ENCODE measurements at regions not wholly inside any gene's neighbourhood (a gene's known extent, or its start where the extent isn't known, plus 50 kb on each side); places are given as distances from the start of the nearest gene placed in this dataset.

DNA sequence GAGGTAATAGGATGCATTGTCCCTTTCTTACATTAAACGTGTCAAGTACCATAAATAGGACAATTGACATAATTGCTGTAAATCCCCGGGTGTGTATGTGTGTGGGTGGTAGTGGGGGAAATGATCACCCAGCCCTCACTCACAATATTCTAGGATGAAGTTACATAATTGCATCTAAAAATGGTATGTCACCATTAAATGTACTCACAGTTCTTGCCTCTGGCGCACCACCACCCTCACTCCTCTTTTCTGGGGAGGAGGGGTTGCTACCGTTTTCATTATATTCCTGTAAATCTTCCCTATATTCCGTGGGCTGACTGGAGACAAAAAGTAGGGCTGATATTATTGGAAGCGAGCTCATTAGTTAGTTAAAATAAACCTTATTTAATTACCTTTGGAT is 563.8 kb downstream of the TLR4 start:
- no peaks in the 10 kb centered on the region for H3K27me3 Mint-ChIP-seq
- DNase-seq (no peak), ATAC-seq (replicated peaks in 1 of 4) (no peak)
- POLR2A ChIA-PET: no interaction called here
- H3K4me1 ChIP-seq (ENCODE audit: control insufficient read depth in 1 of 2, extremely low read depth in 1 of 2, insufficient read depth in 2 of 2, low read length in 2 of 2): no peaks in the 10 kb centered on the region
- no CpG with 5 or more reads among the region's 6 CpGs for WGBS (ENCODE audit: insufficient coverage)
- no peak overlapping the region for H3K4me3 ChIP-seq (ENCODE audit: control insufficient read depth in 1 of 2, extremely low read depth in 1 of 2, low read length in 1 of 2)
- no peaks in the 10 kb centered on the region for H3K4me1 Mint-ChIP-seq
- no peaks in the 10 kb centered on the region for H3K27me3 ChIP-seq (replicated peaks in 1 of 2; ENCODE audit: control insufficient read depth in 2 of 2, extremely low read depth in 1 of 2, insufficient read depth in 2 of 2, low read length in 1 of 2)
- H3K9me3 Mint-ChIP-seq: peaks cover 0 to 11% (median 8%) of the 10 kb centered on the region in 3 donors
- H3K27ac Mint-ChIP-seq: no peak overlapping the region
- H3K27ac ChIP-seq (ENCODE audit: low read length): no peak overlapping the region
- H3K36me3 ChIP-seq (ENCODE audit: control insufficient read depth in 2 of 2, extremely low read depth in 1 of 2, insufficient read depth in 1 of 2, low read length in 1 of 2): no peaks in the 10 kb centered on the region
- no peaks in the 10 kb centered on the region for H3K9me3 ChIP-seq
- H3K36me3 Mint-ChIP-seq: no peaks in the 10 kb centered on the region
- CTCF ChIA-PET: no interaction called here
- H3K4me3 Mint-ChIP-seq: no peak overlapping the region

DNA sequence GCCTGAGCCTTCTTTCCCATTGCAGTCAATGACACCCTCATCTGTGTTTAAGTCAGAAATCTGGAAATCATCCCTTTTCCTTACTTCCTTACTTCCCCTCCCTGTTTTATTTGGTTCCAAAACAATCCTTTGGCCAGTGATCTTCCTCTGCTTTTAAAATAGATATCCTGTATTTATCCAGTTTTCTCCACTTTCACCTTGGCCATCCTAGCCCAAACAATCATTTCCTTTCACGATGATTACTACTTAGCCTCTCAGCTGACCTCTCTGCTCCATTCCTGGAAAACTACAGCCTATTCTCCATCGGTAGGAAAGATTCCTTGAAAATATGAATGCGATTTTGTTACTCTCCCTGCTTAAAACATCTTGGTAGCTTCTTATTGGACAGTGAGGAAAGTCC is 565.4 kb downstream of the TLR4 start:
- H3K4me3 Mint-ChIP-seq: no peak overlapping the region
- WGBS (ENCODE audit: insufficient coverage): 20% methylated on average over 1 of the region's 3 CpGs
- POLR2A ChIA-PET: no interaction called here

DNA sequence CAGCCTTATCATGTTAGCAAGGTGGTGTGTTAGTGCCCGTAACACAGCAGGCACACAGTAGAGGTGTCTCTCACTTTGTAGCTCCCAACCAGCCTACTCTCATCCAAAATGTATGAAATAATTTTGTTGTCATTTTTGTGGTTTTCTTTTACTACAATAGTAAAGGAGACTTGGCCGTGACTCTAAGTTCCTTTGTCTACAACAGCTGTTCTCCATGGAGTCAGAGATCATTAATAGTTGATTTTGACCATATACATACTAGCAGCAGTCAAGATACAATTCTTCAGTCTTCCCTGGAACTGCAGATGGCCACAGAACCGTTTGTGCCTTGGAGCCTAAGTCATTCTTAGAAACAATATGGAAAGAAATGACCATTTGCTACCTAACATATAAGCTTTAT is 567.1 kb downstream of the TLR4 start:
- H3K27me3 Mint-ChIP-seq: no peaks in the 10 kb centered on the region
- WGBS (ENCODE audit: insufficient coverage): no CpG with 5 or more reads among the region's 3 CpGs
- POLR2A ChIA-PET: no interaction called here
- H3K4me3 ChIP-seq (ENCODE audit: control insufficient read depth in 1 of 2, extremely low read depth in 1 of 2, low read length in 1 of 2): no peak overlapping the region
- ATAC-seq (replicated peaks in 1 of 4) (no peak), DNase-seq (no peak)
- no peaks in the 10 kb centered on the region for H3K4me1 Mint-ChIP-seq
- H3K9me3 ChIP-seq: no peaks in the 10 kb centered on the region
- no peaks in the 10 kb centered on the region for H3K36me3 ChIP-seq (ENCODE audit: control insufficient read depth in 2 of 2, extremely low read depth in 1 of 2, insufficient read depth in 1 of 2, low read length in 1 of 2)
- CTCF ChIA-PET: no interaction called here
- H3K9me3 Mint-ChIP-seq: peaks cover 3 to 11% (median 9%) of the 10 kb centered on the region in 3 donors
- no peaks in the 10 kb centered on the region for H3K4me1 ChIP-seq (ENCODE audit: control insufficient read depth in 1 of 2, extremely low read depth in 1 of 2, insufficient read depth in 2 of 2, low read length in 2 of 2)
- H3K27ac Mint-ChIP-seq: no peak overlapping the region
- H3K36me3 Mint-ChIP-seq: no peaks in the 10 kb centered on the region
- no peak overlapping the region for H3K27ac ChIP-seq (ENCODE audit: low read length)
- no peaks in the 10 kb centered on the region for H3K27me3 ChIP-seq (replicated peaks in 1 of 2; ENCODE audit: control insufficient read depth in 2 of 2, extremely low read depth in 1 of 2, insufficient read depth in 2 of 2, low read length in 1 of 2)
- H3K4me3 Mint-ChIP-seq: no peak overlapping the region

More for the DNA sequence above, 565.4 kb downstream of the TLR4 start:
- H3K27ac ChIP-seq (ENCODE audit: low read length): no peak overlapping the region
- no peaks in the 10 kb centered on the region for H3K4me1 ChIP-seq (ENCODE audit: control insufficient read depth in 1 of 2, extremely low read depth in 1 of 2, insufficient read depth in 2 of 2, low read length in 2 of 2)
- H3K9me3 ChIP-seq: no peaks in the 10 kb centered on the region
- H3K4me1 Mint-ChIP-seq: no peaks in the 10 kb centered on the region
- H3K27me3 ChIP-seq (replicated peaks in 1 of 2; ENCODE audit: control insufficient read depth in 2 of 2, extremely low read depth in 1 of 2, insufficient read depth in 2 of 2, low read length in 1 of 2): no peaks in the 10 kb centered on the region
- H3K27me3 Mint-ChIP-seq: no peaks in the 10 kb centered on the region
- CTCF ChIA-PET: no interaction called here
- H3K9me3 Mint-ChIP-seq: peaks cover 3 to 11% (median 8%) of the 10 kb centered on the region in 3 donors
- no peak overlapping the region for H3K27ac Mint-ChIP-seq
- H3K4me3 ChIP-seq (ENCODE audit: control insufficient read depth in 1 of 2, extremely low read depth in 1 of 2, low read length in 1 of 2): no peak overlapping the region
- no peak for DNase-seq
- ATAC-seq (replicated peaks in 1 of 4): no peak
- no peaks in the 10 kb centered on the region for H3K36me3 Mint-ChIP-seq
- H3K36me3 ChIP-seq (ENCODE audit: control insufficient read depth in 2 of 2, extremely low read depth in 1 of 2, insufficient read depth in 1 of 2, low read length in 1 of 2): no peaks in the 10 kb centered on the region

DNA sequence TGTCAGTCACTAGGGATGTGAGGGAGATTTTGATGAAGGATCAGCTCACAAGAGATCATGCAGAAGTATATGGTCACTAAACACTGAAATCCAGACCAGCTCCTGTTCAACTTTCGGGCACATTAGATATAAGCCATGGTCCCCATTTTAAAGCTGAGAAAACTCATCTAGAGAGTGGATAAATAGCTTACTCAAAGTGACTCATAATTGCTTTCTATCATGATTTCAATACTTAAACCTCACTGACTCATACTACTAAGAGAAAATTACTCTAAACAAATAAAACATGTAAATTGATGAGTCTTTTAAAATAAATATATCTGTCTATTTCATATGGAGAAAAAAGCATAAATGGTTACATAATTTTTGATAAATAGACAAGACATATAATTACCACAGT is 567.7 kb downstream of the TLR4 start:
- POLR2A ChIA-PET: no interaction called here
- H3K27ac ChIP-seq (ENCODE audit: low read length): no peak overlapping the region
- no peaks in the 10 kb centered on the region for H3K9me3 ChIP-seq
- H3K27me3 Mint-ChIP-seq: no peaks in the 10 kb centered on the region
- H3K36me3 ChIP-seq (ENCODE audit: control insufficient read depth in 2 of 2, extremely low read depth in 1 of 2, insufficient read depth in 1 of 2, low read length in 1 of 2): no peaks in the 10 kb centered on the region
- ATAC-seq (replicated peaks in 1 of 4) (no peak), DNase-seq (no peak)
- no peak overlapping the region for H3K4me3 ChIP-seq (ENCODE audit: control insufficient read depth in 1 of 2, extremely low read depth in 1 of 2, low read length in 1 of 2)
- peaks cover 3 to 12% (median 11%) of the 10 kb centered on the region in 3 donors for H3K9me3 Mint-ChIP-seq
- no CpG with 5 or more reads among the region's 1 CpG for WGBS (ENCODE audit: insufficient coverage)
- no peaks in the 10 kb centered on the region for H3K4me1 ChIP-seq (ENCODE audit: control insufficient read depth in 1 of 2, extremely low read depth in 1 of 2, insufficient read depth in 2 of 2, low read length in 2 of 2)
- CTCF ChIA-PET: no interaction called here
- H3K36me3 Mint-ChIP-seq: no peaks in the 10 kb centered on the region
- H3K4me1 Mint-ChIP-seq: no peaks in the 10 kb centered on the region
- no peaks in the 10 kb centered on the region for H3K27me3 ChIP-seq (replicated peaks in 1 of 2; ENCODE audit: control insufficient read depth in 2 of 2, extremely low read depth in 1 of 2, insufficient read depth in 2 of 2, low read length in 1 of 2)
- no peak overlapping the region for H3K4me3 Mint-ChIP-seq
- no peak overlapping the region for H3K27ac Mint-ChIP-seq

DNA sequence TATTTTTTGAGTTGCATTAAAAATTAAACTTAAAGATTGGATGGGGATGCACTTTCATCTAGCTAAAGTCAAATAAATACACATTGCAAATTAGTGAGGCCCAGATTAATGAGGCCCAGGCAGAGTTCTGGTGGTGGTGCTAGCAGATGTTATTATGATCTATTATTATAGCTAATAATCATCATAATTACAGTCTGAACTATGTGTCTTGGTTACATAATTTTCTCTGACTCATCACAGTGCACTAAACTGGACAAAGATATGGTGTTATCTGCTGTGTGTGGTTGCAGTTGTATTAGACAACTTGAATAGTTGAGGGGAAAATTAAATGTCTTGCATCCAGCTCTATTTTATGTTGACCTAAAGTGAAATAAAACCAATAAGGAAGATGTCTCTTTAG is 568.8 kb downstream of the TLR4 start:
- H3K9me3 ChIP-seq: no peaks in the 10 kb centered on the region
- H3K4me3 ChIP-seq (ENCODE audit: control insufficient read depth in 1 of 2, extremely low read depth in 1 of 2, low read length in 1 of 2): no peak overlapping the region
- H3K36me3 Mint-ChIP-seq: no peaks in the 10 kb centered on the region
- H3K36me3 ChIP-seq (ENCODE audit: control insufficient read depth in 2 of 2, extremely low read depth in 1 of 2, insufficient read depth in 1 of 2, low read length in 1 of 2): no peaks in the 10 kb centered on the region
- peaks cover 0 to 4% of the 10 kb centered on the region in 2 donors for H3K27me3 Mint-ChIP-seq
- H3K4me1 ChIP-seq (ENCODE audit: control insufficient read depth in 1 of 2, extremely low read depth in 1 of 2, insufficient read depth in 2 of 2, low read length in 2 of 2): no peaks in the 10 kb centered on the region
- H3K27me3 ChIP-seq (replicated peaks in 1 of 2; ENCODE audit: control insufficient read depth in 2 of 2, extremely low read depth in 1 of 2, insufficient read depth in 2 of 2, low read length in 1 of 2): no peaks in the 10 kb centered on the region
- H3K4me1 Mint-ChIP-seq: no peaks in the 10 kb centered on the region
- H3K9me3 Mint-ChIP-seq: peaks cover 3 to 16% (median 11%) of the 10 kb centered on the region in 3 donors
- CTCF ChIA-PET: no interaction called here
- ATAC-seq (replicated peaks in 1 of 4) (no peak), DNase-seq (no peak)
- no peak overlapping the region for H3K27ac Mint-ChIP-seq
- no peak overlapping the region for H3K27ac ChIP-seq (ENCODE audit: low read length)
- no peak overlapping the region for H3K4me3 Mint-ChIP-seq
- POLR2A ChIA-PET: no interaction called here

DNA sequence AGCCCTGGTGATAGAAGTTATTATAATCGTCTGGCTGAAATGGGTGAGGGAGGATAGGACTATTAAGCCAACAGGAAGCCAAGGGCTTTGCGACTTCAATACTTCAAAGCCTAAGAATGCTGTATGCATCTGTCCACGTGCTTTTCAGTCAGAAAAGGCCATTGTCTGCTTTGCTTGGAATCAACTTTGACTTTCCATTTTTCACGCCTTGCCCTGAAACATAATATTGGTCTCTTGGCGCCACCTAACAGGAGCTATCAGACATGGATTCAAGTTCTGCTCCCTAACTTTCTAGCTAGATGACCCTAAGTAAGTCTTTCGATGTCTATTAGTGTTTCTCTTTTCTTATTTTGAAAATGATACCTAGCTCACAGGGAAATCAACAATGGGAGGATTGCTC is 572.6 kb downstream of the TLR4 start:
- no peaks in the 10 kb centered on the region for H3K9me3 ChIP-seq
- H3K27ac Mint-ChIP-seq: no peak overlapping the region

DNA sequence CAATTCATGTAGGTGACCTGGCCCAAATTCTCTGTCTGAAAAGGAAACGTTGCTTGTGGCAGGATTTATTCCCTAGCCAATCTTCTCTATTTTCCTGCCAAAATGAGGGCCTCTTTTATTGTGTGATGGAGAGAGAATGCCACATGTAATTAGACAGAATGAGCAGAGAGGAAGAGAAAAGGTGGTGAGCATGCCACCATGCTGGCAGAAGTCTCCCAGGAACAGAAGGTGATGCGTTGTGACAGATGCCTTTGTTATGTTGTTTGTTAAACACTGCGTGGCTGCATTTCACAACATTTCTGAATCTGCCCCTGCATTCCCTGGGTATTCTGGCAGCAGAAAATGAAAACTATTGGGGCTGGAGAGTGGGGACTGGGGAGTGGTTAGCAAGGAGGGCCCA is 577.6 kb downstream of the TLR4 start:
- H3K9me3 Mint-ChIP-seq: peaks cover 0 to 9% (median 0%) of the 10 kb centered on the region in 3 donors
- WGBS (ENCODE audit: insufficient coverage): 43% methylated on average over 2 of the region's 3 CpGs
- no peak overlapping the region for H3K27ac ChIP-seq (ENCODE audit: low read length)
- no peaks in the 10 kb centered on the region for H3K4me1 Mint-ChIP-seq
- H3K27me3 ChIP-seq (replicated peaks in 1 of 2; ENCODE audit: control insufficient read depth in 2 of 2, extremely low read depth in 1 of 2, insufficient read depth in 2 of 2, low read length in 1 of 2): no peaks in the 10 kb centered on the region
- no peak overlapping the region for H3K4me3 Mint-ChIP-seq
- no peaks in the 10 kb centered on the region for H3K36me3 ChIP-seq (ENCODE audit: control insufficient read depth in 2 of 2, extremely low read depth in 1 of 2, insufficient read depth in 1 of 2, low read length in 1 of 2)
- POLR2A ChIA-PET: no interaction called here
- no peak for ATAC-seq (replicated peaks in 1 of 4)
- no peaks in the 10 kb centered on the region for H3K9me3 ChIP-seq
- no peak overlapping the region for H3K27ac Mint-ChIP-seq
- H3K27me3 Mint-ChIP-seq: peaks cover 0 to 4% of the 10 kb centered on the region in 2 donors
- no peaks in the 10 kb centered on the region for H3K4me1 ChIP-seq (ENCODE audit: control insufficient read depth in 1 of 2, extremely low read depth in 1 of 2, insufficient read depth in 2 of 2, low read length in 2 of 2)
- H3K4me3 ChIP-seq (ENCODE audit: control insufficient read depth in 1 of 2, extremely low read depth in 1 of 2, low read length in 1 of 2): no peak overlapping the region
- no peak for DNase-seq
- CTCF ChIA-PET: no interaction called here
- H3K36me3 Mint-ChIP-seq: no peaks in the 10 kb centered on the region

More for the DNA sequence above, 572.6 kb downstream of the TLR4 start:
- Mint-ChIP-seq H3K4me3 (no peak overlapping the region), H3K36me3 (no peaks in the 10 kb centered on the region), H3K4me1 (no peaks in the 10 kb centered on the region), H3K9me3 (peaks cover 3 to 8% (median 3%) of the 10 kb centered on the region in 3 donors), H3K27me3 (peaks cover 0 to 4% of the 10 kb centered on the region in 2 donors)
- CTCF ChIA-PET: no interaction called here
- DNase-seq (no peak), ATAC-seq (replicated peaks in 1 of 4) (no peak)
- Histone ChIP-seq H3K27ac (ENCODE audit: low read length) (no peak overlapping the region), H3K36me3 (ENCODE audit: control insufficient read depth in 2 of 2, extremely low read depth in 1 of 2, insufficient read depth in 1 of 2, low read length in 1 of 2) (no peaks in the 10 kb centered on the region), H3K4me3 (ENCODE audit: control insufficient read depth in 1 of 2, extremely low read depth in 1 of 2, low read length in 1 of 2) (no peak overlapping the region), H3K4me1 (ENCODE audit: control insufficient read depth in 1 of 2, extremely low read depth in 1 of 2, insufficient read depth in 2 of 2, low read length in 2 of 2) (no peaks in the 10 kb centered on the region), H3K27me3 (replicated peaks in 1 of 2; ENCODE audit: control insufficient read depth in 2 of 2, extremely low read depth in 1 of 2, insufficient read depth in 2 of 2, low read length in 1 of 2) (no peaks in the 10 kb centered on the region)
- POLR2A ChIA-PET: no interaction called here
- WGBS (ENCODE audit: insufficient coverage): 97% methylated on average over 4 of the region's 6 CpGs

Measured in T-cell (primary cell).